ENCODE measurements at regions not wholly inside any gene's neighbourhood (a gene's known extent, or its start where the extent isn't known, plus 50 kb on each side); places are given as distances from the start of the nearest gene placed in this dataset.

- TF ChIP-seq CTCF (IDR thresholded peaks at IDR 0.05) (no peak), POLR2AphosphoS5 (IDR thresholded peaks at IDR 0.05) (no peak), POLR2A (IDR thresholded peaks at IDR 0.05) (no peak), EP300 (IDR thresholded peaks at IDR 0.05) (no peak)
These were observed 78.2 kb upstream of the CAPZB start for GRCh38 chr1:19563324-19564097.

All from suprapubic skin (tissue), 4 donors.